BLaER1 treated with 17β-estradiol and CSF1 and Interleukin-3, amounts not matched to agents 10 nM and 100 nM (cell line): ENCODE measurements at regions not wholly inside any gene's neighbourhood (a gene's known extent, or its start where the extent isn't known, plus 50 kb on each side); places are given as distances from the start of the nearest gene placed in this dataset.
A peak's percentile ranks its signal among the peaks of the same experiment; 100 is the strongest.
"Not testable (repeated sequence)": the region's sequence is repeated elsewhere in the genome, so short reads cannot be mapped to it uniquely, and the experiment has no call there.

Experiments
- H3K27ac ChIP-seq, 11 experiments: shearing (Covaris generic); formaldehyde crosslinking; 2 replicates each; pipeline ENCODE4 v1.8.1; 2022
- H3K27me3 ChIP-seq, 11 experiments: shearing (Covaris generic); formaldehyde crosslinking; 2 replicates each; pipeline ENCODE4 v1.8.1; 2022
- H3K36me3 ChIP-seq, 11 experiments: shearing (Covaris generic); formaldehyde crosslinking; 2 replicates each; pipeline ENCODE4 v1.8.1; 2022
- H3K4me1 ChIP-seq, 10 experiments: shearing (Covaris generic); formaldehyde crosslinking; 2 replicates each; pipeline ENCODE4 v1.8.1; 2022
- H3K4me2 ChIP-seq, 11 experiments: shearing (Covaris generic); formaldehyde crosslinking; 2 replicates each; pipeline ENCODE4 v1.8.1; 2022
- H3K4me3 ChIP-seq, 10 experiments: shearing (Covaris generic); formaldehyde crosslinking; 2 replicates each; pipeline ENCODE4 v1.8.1; 2022
- H3K9ac ChIP-seq, 11 experiments: shearing (Covaris generic); formaldehyde crosslinking; 2 replicates each; pipeline ENCODE4 v1.8.1; 2022
- H3K9me3 ChIP-seq, 11 experiments: shearing (Covaris generic); formaldehyde crosslinking; replicated peaks in 1 of 11; 2 replicates each; pipeline ENCODE4 v1.8.1; 2022
- H4K20me1 ChIP-seq, 11 experiments: shearing (Covaris generic); formaldehyde crosslinking; 2 replicates each; pipeline ENCODE4 v1.8.1; 2022
- Cebpa-rat ChIP-seq, 11 experiments: shearing (Covaris generic); IDR thresholded peaks; 2 replicates each; pipeline ENCODE4 v1.8.1; 2022

DNA sequence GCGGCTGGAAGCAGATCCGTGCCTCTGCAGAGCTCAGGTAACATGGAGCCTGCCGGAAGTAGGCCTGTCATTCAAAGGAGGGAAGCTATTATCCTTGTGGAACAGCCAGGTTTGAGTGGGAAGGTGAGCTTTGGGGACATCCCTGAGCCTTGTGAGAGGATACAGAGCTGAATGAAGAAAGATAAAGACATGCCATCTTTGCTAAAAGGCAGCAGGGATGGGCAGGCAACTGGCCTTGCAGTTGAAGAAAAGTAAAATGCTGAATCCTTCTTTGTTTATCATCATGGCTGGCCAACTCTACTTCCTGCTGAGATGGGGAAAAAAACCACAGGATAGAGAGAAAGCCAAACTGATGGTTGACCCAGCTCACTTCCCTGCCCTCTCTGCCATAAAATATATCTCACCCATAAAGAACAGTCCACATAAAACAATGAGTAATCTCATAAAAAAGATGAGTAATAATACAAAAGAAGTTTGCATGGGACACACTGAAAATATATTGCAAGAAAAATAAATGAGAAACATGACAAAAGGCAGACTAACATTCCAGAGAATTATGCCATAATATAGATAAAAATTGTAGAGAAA is 226.3 kb downstream of the DLEU7 start:
- H3K27ac ChIP-seq: peak overlapping the region in 7 of 11 experiments; percentile 27 to 68 (median 50); a peak in 15 of 22 replicates
- H3K4me1 ChIP-seq: peaks cover 10 to 18% (median 14%) of the 10 kb centered on the region in 10 experiments
- peak overlapping the region; percentile 42 to 84 (median 74) for H3K4me2 ChIP-seq
- no peak for TF ChIP-seq Cebpa-rat (IDR thresholded peaks at IDR 0.05)
- H3K36me3 ChIP-seq: no peaks in the 10 kb centered on the region
- H3K9ac ChIP-seq: 0 out of 22 replicates have a peak overlapping the region, but pooled peaks of 1 of the 11 experiments have one; percentile 15
- H3K4me3 ChIP-seq: no peak overlapping the region
- no peaks in the 10 kb centered on the region for H3K27me3 ChIP-seq
- no peaks in the 10 kb centered on the region for H4K20me1 ChIP-seq
- 0 out of 22 replicates have a peak, but pooled peaks cover 0 to 6% (median 0%) of the 10 kb centered on the region in 11 experiments for H3K9me3 ChIP-seq

DNA sequence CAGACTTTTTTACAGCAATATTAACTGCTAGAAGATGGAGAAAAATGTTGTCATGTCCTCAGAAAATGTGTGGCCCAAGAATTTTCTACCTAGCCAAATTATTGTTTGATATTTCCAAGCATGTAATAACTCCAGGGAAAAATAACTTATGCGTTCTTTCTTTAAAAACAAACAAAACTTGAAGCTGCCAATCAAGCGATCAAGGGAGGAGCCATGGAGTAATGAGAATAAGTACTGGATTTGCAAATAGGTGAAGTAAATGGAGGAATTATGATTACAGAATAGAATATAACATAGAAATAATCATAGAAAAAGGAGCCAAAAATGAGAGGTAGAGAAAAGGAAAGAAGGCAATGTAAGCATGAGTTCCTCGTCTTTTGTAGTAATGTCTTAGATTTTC is 225.3 kb downstream of the DLEU7 start:
- Histone ChIP-seq H3K9me3 (0 out of 22 replicates have a peak, but pooled peaks cover 0 to 6% (median 0%) of the 10 kb centered on the region in 11 experiments), H3K27me3 (no peaks in the 10 kb centered on the region), H3K36me3 (no peaks in the 10 kb centered on the region), H3K4me3 (no peak overlapping the region), H4K20me1 (no peaks in the 10 kb centered on the region), H3K27ac (no peak overlapping the region), H3K9ac (no peak overlapping the region), H3K4me2 (no peak overlapping the region), H3K4me1 (peaks cover 10 to 18% (median 14%) of the 10 kb centered on the region in 10 experiments)
- no peak for TF ChIP-seq Cebpa-rat (IDR thresholded peaks at IDR 0.05)

DNA sequence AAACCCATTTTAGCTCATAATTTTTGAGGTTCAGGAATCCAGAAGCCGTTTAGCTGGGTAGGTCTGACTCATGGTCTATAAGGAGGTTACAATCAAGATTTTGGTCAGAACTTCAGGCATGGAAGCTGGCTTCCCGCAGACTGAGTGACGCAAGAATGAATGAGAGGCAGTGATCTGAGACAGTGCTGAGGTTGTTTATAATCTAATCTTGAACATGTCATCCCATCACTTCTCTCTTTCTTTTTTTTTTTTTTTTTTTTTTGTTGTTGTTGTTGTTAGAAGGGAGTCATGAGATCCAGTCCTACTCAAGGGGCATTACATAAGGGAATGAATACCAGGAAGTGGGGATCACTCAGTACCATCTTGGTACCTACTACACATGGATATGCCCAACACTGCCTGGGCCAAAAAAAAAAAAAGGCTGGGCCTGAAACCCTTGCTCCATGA is 217.4 kb downstream of the DLEU7 start:
- peaks cover 0 to 15% (median 4%) of the 10 kb centered on the region in 11 experiments; a peak in 10 of 22 replicates for H3K9me3 ChIP-seq
- H3K27me3 ChIP-seq: no peaks in the 10 kb centered on the region
- no peaks in the 10 kb centered on the region for H3K36me3 ChIP-seq
- no peaks in the 10 kb centered on the region for H4K20me1 ChIP-seq
- peaks cover 0 to 47% (median 12%) of the 10 kb centered on the region in 10 experiments; a peak in 10 of 20 replicates for H3K4me1 ChIP-seq
- H3K4me3 ChIP-seq: no peak overlapping the region
- TF ChIP-seq Cebpa-rat (IDR thresholded peaks at IDR 0.05): peak in 5 of 11 experiments; percentile 14 to 79 (median 30); a peak in 4 of 22 replicates
- H3K27ac ChIP-seq: peak overlapping the region in 8 of 11 experiments; percentile 18 to 75 (median 62); a peak in 13 of 22 replicates
- peak overlapping the region in 3 of 11 experiments; percentile 3 to 45 (median 44); a peak in 4 of 22 replicates for H3K9ac ChIP-seq
- peak overlapping the region in 7 of 11 experiments; percentile 2 to 59 (median 47); a peak in 12 of 22 replicates for H3K4me2 ChIP-seq

DNA sequence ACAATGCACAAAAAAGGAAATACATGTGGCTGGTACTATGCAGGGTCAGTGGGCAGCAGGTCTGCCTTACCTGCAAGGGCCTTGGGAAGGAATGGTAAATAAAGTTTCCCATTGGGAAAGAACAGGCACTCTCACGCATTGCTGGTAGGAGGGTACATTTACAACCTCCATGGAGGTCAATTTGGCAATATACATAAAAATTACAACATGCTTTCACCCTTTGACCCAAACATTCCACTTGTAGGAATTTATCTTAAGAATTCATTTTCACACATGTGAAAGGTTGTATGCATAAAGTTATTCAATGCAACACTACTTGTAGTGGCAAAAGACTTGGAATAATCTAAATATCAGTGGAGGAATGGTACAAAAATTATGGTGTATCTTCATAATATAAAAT is 216.4 kb downstream of the DLEU7 start:
- H3K9ac ChIP-seq: no peak overlapping the region
- H3K4me2 ChIP-seq: peak overlapping the region in 2 of 11 experiments; percentile 28 to 59; a peak in 1 of 22 replicates
- H3K4me3 ChIP-seq: no peak overlapping the region
- peaks cover 0 to 15% (median 4%) of the 10 kb centered on the region in 11 experiments; a peak in 10 of 22 replicates for H3K9me3 ChIP-seq
- TF ChIP-seq Cebpa-rat (IDR thresholded peaks at IDR 0.05): no peak
- peaks cover 0 to 48% (median 12%) of the 10 kb centered on the region in 10 experiments; a peak in 10 of 20 replicates for H3K4me1 ChIP-seq
- H3K27me3 ChIP-seq: no peaks in the 10 kb centered on the region
- H3K36me3 ChIP-seq: no peaks in the 10 kb centered on the region
- no peaks in the 10 kb centered on the region for H4K20me1 ChIP-seq
- peak overlapping the region in 4 of 11 experiments; percentile 61 to 75 (median 68); a peak in 3 of 22 replicates for H3K27ac ChIP-seq

DNA sequence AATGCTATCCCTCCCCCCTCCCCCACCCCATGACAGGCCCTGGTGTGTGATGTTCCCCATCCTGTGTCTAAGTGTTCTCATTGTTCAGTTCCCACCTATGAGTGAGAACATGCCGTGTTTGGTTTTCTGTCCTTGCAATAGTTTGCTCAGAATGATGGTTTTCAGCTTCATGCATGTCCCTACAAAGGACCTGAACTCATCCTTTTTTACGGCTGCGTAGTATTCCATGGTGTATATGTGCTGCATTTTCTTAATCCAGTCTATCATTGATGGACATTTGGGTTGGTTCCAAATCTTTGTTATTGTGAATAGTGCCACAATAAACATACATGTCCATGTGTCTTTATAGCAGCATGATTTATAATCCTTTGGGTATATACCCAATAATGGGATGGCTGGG is 215.0 kb downstream of the DLEU7 start:
- H3K27ac ChIP-seq, H4K20me1 ChIP-seq, H3K27me3 ChIP-seq, H3K4me3 ChIP-seq, H3K36me3 ChIP-seq, H3K4me2 ChIP-seq, H3K9ac ChIP-seq: not testable (repeated sequence)
- H3K4me1 ChIP-seq: peaks cover 0 to 55% (median 12%) of the 10 kb centered on the region in 10 experiments; a peak in 10 of 20 replicates
- H3K9me3 ChIP-seq: peaks cover 0 to 11% (median 4%) of the 10 kb centered on the region in 11 experiments; a peak in 10 of 22 replicates

DNA sequence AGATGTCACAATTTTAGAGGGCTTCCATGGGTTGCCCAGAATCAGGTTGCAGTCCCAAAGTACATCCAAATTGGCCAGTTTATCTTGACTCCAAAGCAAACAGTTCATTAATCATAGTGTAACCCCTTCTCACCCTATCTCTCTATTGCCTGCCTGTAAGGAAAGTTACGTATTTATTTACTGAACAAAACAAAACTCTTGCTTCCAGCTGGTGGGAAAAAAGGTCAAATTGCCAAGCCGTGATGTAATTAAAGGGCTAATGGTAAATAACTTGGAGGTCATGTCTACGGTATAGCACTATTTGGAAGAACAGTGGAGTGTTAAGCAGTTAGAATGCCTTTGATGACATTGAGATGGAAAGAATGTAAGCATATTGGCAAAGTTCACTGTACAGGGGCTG is 214.0 kb downstream of the DLEU7 start:
- H3K4me2 ChIP-seq: peak overlapping the region in 2 of 11 experiments; percentile 36 to 39; a peak in 4 of 22 replicates
- H3K4me1 ChIP-seq: peaks cover 0 to 62% (median 12%) of the 10 kb centered on the region in 10 experiments; a peak in 10 of 20 replicates
- H3K9me3 ChIP-seq: peaks cover 0 to 11% (median 4%) of the 10 kb centered on the region in 11 experiments; a peak in 7 of 22 replicates
- no peaks in the 10 kb centered on the region for H4K20me1 ChIP-seq
- H3K27me3 ChIP-seq: no peaks in the 10 kb centered on the region
- no peak overlapping the region for H3K9ac ChIP-seq
- H3K27ac ChIP-seq: no peak overlapping the region
- H3K4me3 ChIP-seq: no peak overlapping the region
- H3K36me3 ChIP-seq: no peaks in the 10 kb centered on the region
- TF ChIP-seq Cebpa-rat (IDR thresholded peaks at IDR 0.05): no peak

DNA sequence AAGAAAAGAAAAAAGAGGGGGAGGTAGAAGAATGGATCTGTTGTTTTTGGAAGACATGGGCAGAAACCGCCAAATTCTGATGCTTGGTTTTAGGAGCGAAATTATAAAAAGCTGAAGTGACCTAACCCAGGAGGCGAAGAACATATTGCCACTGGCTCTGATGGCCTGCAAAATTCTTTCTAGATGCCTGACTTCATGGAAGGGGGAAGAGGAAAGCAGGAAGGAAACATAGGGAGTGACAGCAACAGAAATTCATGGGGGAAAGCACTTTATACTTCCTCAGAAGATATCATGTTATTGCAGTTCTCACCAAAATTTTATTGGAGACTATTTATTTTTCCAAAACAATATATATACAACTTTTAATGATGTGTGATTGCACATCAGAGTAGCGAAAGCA is 213.5 kb downstream of the DLEU7 start:
- H3K36me3 ChIP-seq: no peaks in the 10 kb centered on the region
- no peaks in the 10 kb centered on the region for H3K27me3 ChIP-seq
- H3K4me1 ChIP-seq: peaks cover 0 to 65% (median 12%) of the 10 kb centered on the region in 10 experiments; a peak in 10 of 20 replicates
- no peak overlapping the region for H3K27ac ChIP-seq
- no peak overlapping the region for H3K9ac ChIP-seq
- peak overlapping the region in 2 of 11 experiments; percentile 36 to 39; a peak in 3 of 22 replicates for H3K4me2 ChIP-seq
- no peaks in the 10 kb centered on the region for H4K20me1 ChIP-seq
- H3K9me3 ChIP-seq: peaks cover 0 to 11% (median 4%) of the 10 kb centered on the region in 11 experiments; a peak in 7 of 22 replicates
- no peak for TF ChIP-seq Cebpa-rat (IDR thresholded peaks at IDR 0.05)
- no peak overlapping the region for H3K4me3 ChIP-seq

DNA sequence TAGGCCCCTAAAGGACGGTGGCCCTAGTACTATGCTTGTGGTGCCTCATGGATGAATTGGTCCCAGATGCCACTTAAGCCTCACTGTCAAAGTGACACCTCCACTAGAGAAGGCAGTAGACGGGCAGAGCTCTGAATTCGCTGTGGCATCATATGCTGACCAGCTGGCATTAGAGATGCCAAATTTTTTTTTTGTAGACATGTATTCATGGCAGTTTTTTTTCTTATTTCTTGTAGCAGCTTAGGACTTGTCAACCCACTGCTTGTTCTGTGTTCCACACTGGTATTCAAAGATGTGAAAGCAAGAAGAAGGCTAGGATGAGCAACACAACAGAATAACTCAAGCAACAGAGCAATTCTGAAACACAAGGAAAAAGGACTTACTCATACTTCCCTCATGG is 212.5 kb downstream of the DLEU7 start:
- Histone ChIP-seq H3K9me3 (peaks cover 0 to 11% (median 4%) of the 10 kb centered on the region in 11 experiments; a peak in 7 of 22 replicates), H3K9ac (no peak overlapping the region), H3K27ac (no peak overlapping the region), H3K4me1 (peaks cover 0 to 65% (median 5%) of the 10 kb centered on the region in 10 experiments; a peak in 10 of 20 replicates), H3K4me2 (no peak overlapping the region), H3K4me3 (no peak overlapping the region), H3K36me3 (no peaks in the 10 kb centered on the region), H4K20me1 (no peaks in the 10 kb centered on the region), H3K27me3 (no peaks in the 10 kb centered on the region)
- no peak for TF ChIP-seq Cebpa-rat (IDR thresholded peaks at IDR 0.05)

DNA sequence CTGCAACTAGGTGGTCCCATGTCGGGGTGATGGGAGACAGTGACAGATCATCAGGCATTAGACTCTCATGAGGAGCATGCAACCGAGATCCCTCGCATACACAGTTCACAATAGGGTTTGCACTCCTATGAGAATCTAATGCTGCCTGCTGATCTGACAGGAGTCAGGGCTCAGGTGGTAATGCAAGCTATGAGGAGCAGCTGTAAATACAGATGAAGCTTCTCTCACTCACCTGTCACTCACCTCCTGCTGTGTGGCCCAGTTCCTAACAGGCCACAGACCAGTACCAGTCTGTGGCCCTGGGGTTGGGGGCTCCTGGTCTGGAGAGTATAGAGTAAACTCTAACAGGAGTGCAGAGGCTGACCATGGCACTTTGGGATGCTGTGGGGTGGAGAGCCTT is 209.2 kb downstream of the DLEU7 start:
- Histone ChIP-seq H3K4me1 (peaks cover 0 to 57% (median 0%) of the 10 kb centered on the region in 10 experiments; a peak in 5 of 20 replicates), H3K27ac (peak overlapping the region in 3 of 11 experiments; percentile 64 to 84 (median 67); a peak in 5 of 22 replicates), H3K36me3 (no peaks in the 10 kb centered on the region), H3K9me3 (peaks cover 0 to 2% (median 0%) of the 10 kb centered on the region in 11 experiments; a peak in 3 of 22 replicates), H3K9ac (no peak overlapping the region), H3K4me2 (peak overlapping the region in 2 of 11 experiments; percentile 46 to 66; a peak in 4 of 22 replicates), H4K20me1 (no peaks in the 10 kb centered on the region), H3K27me3 (no peaks in the 10 kb centered on the region), H3K4me3 (no peak overlapping the region)
- no peak for TF ChIP-seq Cebpa-rat (IDR thresholded peaks at IDR 0.05)
